ENCODE measurements at regions not wholly inside any gene's neighbourhood (a gene's known extent, or its start where the extent isn't known, plus 50 kb on each side); places are given as distances from the start of the nearest gene placed in this dataset.

GRCh38 chr1:187091666-187092065 lies 262.9 kb downstream of the PLA2G4A start:
- DNase-seq: no peak

GRCh38 chr1:187092104-187092503 lies 263.4 kb downstream of the PLA2G4A start:
- no peak for DNase-seq

GRCh38 chr1:187096689-187097088 lies 267.9 kb downstream of the PLA2G4A start:
- no peak for DNase-seq

- DNase-seq: no peak
These were observed 281.6 kb downstream of the PLA2G4A start for GRCh38 chr1:187110351-187110750.

DNA sequence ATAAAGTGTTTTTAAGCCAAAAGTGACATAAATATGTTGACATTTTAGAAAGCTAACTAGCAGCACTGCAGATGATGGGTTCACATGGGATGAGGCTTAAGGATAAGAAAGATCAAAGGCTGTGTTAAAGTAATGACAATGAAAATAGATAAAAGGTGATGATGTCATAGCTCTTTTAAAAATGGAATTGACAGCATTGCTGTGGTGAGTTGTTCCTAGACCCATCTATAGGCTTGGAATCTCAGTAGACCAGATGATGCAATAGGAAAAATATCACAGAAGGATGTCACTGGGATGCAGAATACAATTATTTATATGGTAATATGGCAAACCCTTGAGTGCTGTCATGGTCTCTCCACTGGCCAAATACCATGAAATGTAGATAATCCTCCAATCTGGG lies 286.0 kb downstream of the PLA2G4A start:
- no peak for DNase-seq

DNA sequence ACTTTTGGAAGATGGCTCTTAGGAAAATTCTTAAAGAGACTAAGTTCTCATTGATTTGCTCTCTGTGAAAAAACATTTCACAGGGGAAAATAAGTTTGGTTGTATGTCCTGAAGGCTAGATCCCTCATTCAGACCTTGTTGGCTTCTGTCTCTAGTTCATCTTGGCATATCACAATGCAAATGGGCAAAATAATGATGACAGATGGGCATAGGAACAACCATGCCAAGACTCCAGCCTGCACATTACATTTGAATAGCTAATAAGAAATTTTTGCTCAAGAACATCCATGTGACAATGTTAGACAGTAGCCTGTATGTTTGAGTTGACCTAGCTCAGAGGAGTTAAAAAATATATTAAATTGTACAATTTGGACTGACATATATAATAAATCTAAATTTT lies 292.9 kb downstream of the PLA2G4A start:
- DNase-seq: no peak

- no peak for DNase-seq
These were observed 293.8 kb downstream of the PLA2G4A start for GRCh38 chr1:187122566-187122965.

GRCh38 chr1:187129132-187129531 lies 300.4 kb downstream of the PLA2G4A start:
- no peak for DNase-seq

DNA sequence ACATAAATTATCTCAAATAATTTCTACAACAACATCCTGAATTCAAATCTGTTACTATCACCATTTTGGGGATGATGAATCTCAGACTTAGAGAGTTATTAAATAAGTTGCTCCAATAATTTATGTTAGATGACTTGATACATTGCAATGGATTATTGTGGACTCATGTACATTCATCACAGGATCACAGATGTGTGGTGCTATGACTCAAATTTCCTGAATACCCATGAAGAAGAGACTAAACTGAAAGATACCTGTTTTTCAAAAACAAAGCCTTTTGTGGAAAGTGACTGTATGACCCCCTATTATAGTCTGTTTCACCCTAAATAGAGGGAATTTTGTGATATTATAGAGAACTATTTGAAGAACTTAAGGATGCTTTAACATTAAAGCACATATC lies 315.0 kb downstream of the PLA2G4A start:
- DNase-seq: no peak

DNA sequence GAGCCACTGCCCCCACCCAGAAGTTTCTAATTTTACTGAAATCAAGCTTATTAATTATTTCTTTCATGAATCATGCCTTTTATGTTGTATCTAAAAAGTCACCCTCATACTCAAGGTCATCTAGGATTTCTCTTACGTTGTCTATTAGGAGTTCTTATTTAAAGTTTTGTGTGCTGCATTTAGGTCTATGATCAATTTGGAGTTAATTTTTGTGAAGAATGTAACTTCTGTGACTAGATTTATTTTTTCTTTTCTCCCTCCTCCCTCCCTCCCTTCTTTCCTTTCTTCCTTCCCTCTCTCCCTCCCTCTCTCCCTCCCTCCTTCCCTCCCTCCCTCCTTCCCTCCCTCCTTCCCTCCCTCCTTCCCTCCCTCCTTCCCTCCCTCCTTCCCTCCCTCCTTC lies 317.6 kb downstream of the PLA2G4A start:
- no peak for DNase-seq

DNA sequence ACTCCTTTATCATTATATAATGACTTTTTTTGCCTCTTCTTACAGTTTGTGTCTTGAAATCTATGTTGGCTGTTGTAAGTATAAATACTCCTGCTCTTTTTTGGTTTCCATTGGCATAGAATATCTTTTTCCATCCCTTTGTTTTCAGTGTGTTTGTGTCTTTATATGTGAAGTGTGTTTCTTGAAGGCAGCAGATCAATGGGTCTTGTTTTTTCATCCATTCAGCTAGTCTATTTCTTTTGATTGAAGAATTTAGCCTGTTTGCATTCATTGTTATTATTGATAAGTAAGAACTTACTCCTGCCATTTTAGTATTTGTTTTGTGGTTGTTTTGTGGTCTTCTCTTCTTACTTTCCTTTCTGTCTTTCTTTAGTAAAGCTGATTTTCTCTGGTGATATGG lies 322.8 kb downstream of the PLA2G4A start:
- no peak for DNase-seq

GRCh38 chr1:187153047-187153446 lies 324.3 kb downstream of the PLA2G4A start:
- no peak for DNase-seq

GRCh38 chr1:187157115-187157514 lies 328.4 kb downstream of the PLA2G4A start:
- no peak for DNase-seq

DNA sequence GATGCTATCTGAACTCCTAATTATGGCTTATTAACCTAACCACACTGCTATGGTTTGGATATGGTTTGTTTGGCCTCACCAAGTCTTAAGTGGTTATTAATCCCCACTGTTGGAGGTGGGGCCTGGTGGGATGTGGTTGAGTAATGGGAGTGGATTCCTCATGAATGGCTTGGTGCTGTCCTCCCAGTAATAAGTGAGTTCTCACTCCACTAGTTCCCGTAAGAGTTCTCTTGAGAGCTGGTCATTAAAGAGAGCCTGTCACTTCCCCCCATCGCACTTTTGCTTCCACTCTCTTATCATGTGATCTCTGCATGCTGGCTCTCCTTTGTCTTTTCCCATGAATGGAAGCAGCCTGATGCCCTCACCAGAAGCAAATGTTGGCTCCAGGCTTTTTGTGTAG lies 328.8 kb downstream of the PLA2G4A start:
- no peak for DNase-seq

GRCh38 chr1:187167555-187167954 lies 338.8 kb downstream of the PLA2G4A start:
- no peak for DNase-seq

- DNase-seq: no peak
These were observed 339.5 kb downstream of the PLA2G4A start for GRCh38 chr1:187168297-187168696.

- DNase-seq: no peak
These were observed 356.6 kb downstream of the PLA2G4A start for GRCh38 chr1:187185389-187185788.

GRCh38 chr1:187197685-187198084 lies 368.9 kb downstream of the PLA2G4A start:
- DNase-seq: no peak

GRCh38 chr1:187203257-187203656 lies 374.5 kb downstream of the PLA2G4A start:
- DNase-seq: no peak

GRCh38 chr1:187212377-187212776 lies 383.6 kb downstream of the PLA2G4A start:
- no peak for DNase-seq

GRCh38 chr1:187226396-187226795 lies 397.6 kb downstream of the PLA2G4A start:
- no peak for DNase-seq

- no peak for DNase-seq
These were observed 400.0 kb downstream of the PLA2G4A start for GRCh38 chr1:187228790-187229189.

GRCh38 chr1:187229496-187229895 lies 400.7 kb downstream of the PLA2G4A start:
- DNase-seq: no peak

DNA sequence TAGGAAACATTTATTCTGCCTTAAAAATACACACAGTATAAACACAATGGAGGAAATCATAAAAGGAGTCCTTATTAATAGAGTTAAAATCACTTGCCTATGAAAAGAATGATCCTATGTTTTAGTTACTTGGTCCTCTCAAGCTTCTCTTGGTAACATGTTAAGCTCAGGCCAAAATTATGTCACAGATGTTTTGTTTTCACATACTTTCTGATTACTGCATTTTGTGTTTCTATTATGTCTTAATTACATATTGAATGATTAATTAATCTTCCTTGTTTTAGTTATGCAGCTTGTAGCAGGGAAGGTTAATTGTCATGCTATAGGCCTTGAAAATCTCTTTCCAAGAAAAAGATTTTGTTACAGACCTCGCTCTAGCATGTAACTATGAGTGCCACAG lies 406.0 kb downstream of the PLA2G4A start:
- DNase-seq: no peak

DNA sequence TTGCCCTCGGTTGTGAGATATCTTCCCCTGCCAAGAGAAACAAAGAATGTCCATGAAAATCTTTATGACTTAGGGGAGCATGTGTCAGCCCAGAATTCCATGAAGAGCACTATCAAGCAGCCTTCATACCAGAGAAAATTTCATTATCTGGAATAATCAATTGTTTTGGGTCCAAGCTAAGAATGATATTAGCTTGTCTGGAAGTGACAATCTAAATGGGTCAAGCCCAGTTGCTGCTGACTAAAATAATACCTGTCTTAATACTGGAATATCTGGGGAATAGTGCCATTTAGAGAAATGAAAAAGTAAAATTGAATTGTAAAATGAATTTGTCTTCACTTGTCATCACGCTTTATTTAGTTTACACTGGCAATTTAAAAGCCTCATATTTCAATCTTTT lies 407.4 kb downstream of the PLA2G4A start:
- no peak for DNase-seq

DNA sequence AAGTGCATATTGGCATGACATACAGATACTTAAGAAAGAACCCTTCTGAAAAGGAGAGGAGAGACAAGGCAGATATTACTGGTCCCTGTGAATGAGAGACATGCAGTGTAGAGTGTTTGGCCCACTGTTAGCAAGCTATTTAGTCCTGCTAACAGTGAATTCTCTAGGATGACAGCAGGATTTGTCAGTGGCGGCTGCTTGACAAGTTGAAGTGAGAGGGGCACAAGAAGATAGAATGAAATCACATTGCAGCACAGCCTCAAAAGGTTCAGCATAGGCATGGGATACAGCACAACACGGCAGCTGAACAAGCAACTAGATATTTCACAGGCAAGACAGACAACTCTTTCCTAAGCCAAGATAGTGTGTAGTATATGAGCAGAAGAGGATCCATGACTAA lies 407.9 kb downstream of the PLA2G4A start:
- DNase-seq: no peak
